Suprapubic skin (tissue), 4 donors: ENCODE measurements at regions not wholly inside any gene's neighbourhood (a gene's known extent, or its start where the extent isn't known, plus 50 kb on each side); places are given as distances from the start of the nearest gene placed in this dataset.
"Not testable (repeated sequence)": the region's sequence is repeated elsewhere in the genome, so short reads cannot be mapped to it uniquely, and the experiment has no call there.

Experiments used
- DNase-seq, 2 donors: peaks; one replicate each; pipeline ENCODE4 v3.0.0-alpha.2; 2019; ENCODE audit warnings: low spot score in 2 of 2
- H3K27ac ChIP-seq: fragments of 200-600 bp; sonication (generic); one replicate; pipeline ENCODE4 v1.5.1; 2019
- H3K27me3 ChIP-seq: fragments of 200-600 bp; sonication (generic); one replicate; pipeline ENCODE4 v1.5.1; 2019
- H3K36me3 ChIP-seq: fragments of 200-600 bp; sonication (generic); one replicate; pipeline ENCODE4 v1.5.1; 2019
- H3K4me1 ChIP-seq: fragments of 200-600 bp; sonication (generic); one replicate; pipeline ENCODE4 v1.5.1; 2019
- H3K4me3 ChIP-seq: fragments of 200-600 bp; sonication (generic); one replicate; pipeline ENCODE4 v1.5.1; 2019; ENCODE audit warnings: mild to moderate bottlenecking
- H3K9me3 ChIP-seq: fragments of 200-600 bp; sonication (generic); one replicate; pipeline ENCODE4 v1.5.1; 2019
- EP300 ChIP-seq: sonication (generic); formaldehyde crosslinking; IDR thresholded peaks from one replicate; pipeline ENCODE4 v1.6.1; 2017; ENCODE audit warnings: antibody characterized with exemption
- POLR2A ChIP-seq, 2 donors: fragments of 450-650 bp; IDR thresholded peaks; one replicate each; pipeline ENCODE4 v1.6.1; 2017; ENCODE audit warnings: antibody characterized with exemption in 2 of 2, mild to moderate bottlenecking in 2 of 2, moderate library complexity in 2 of 2
- POLR2AphosphoS5 ChIP-seq, 3 donors: sonication (generic); formaldehyde crosslinking; IDR thresholded peaks; one replicate each; pipeline ENCODE4 v1.6.1; 2017; ENCODE audit warnings: antibody characterized with exemption in 3 of 3
- WGBS: methylation state at CpG from one replicate; pipeline ENCODE4 v1.1.5; 2018; 5-methylcytosine and 5-hydroxymethylcytosine counted together
- TF ChIP-seq, protein P1 (sequence below), 2 donors: fragments of 200-600 bp in 1 of 2; fragments of 450-650 bp in 1 of 2; sonication (generic) in 1 of 2; IDR thresholded peaks; one replicate each; pipeline ENCODE4 v1.5.1; 2016 to 2019; ENCODE audit warnings: antibody characterized with exemption in 2 of 2, mild to moderate bottlenecking in 1 of 2, moderate library complexity in 1 of 2

DNA sequence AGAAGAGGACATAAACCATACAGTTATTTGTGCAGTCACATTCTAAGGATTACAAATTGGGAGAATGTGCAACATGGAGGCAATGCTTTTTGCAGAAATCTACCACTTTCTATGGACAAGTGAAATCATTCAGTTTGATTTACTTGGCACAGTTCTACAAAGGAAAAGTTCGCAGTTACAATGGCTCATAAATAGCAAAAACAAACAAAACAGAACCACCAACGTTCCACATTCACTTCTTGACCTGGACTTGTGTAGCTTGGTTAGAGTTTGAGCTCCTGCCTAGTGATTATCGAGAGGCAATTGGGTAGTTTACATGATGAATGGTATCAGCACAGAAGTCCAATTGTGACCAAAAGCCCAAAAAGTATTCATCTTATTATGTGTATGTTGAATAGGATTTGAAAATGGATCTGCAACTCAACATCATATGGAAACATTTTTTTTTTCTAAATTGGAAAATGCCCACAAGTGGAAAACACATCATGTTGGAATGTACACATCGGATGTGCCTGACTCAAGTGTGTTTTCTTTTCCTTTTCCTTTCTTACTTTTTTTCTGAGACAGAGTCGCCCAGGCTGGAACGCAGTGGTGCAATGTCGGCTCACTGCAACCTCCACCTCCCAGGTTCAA lies 123.8 kb downstream of the LUZP4 start:
- Histone ChIP-seq H3K9me3 (no peaks in the 10 kb centered on the region), H3K27me3 (no peaks in the 10 kb centered on the region), H3K4me1 (no peaks in the 10 kb centered on the region), H3K36me3 (no peaks in the 10 kb centered on the region), H3K27ac (no peak overlapping the region), H3K4me3 (no peak overlapping the region)
- 73% methylated on average over 7 of the region's 7 CpGs for WGBS
- no peak for DNase-seq
- TF ChIP-seq POLR2A (IDR thresholded peaks at IDR 0.05) (no peak), EP300 (no peak), POLR2AphosphoS5 (IDR thresholded peaks at IDR 0.05) (no peak)
- TF ChIP-seq, protein P1, sequence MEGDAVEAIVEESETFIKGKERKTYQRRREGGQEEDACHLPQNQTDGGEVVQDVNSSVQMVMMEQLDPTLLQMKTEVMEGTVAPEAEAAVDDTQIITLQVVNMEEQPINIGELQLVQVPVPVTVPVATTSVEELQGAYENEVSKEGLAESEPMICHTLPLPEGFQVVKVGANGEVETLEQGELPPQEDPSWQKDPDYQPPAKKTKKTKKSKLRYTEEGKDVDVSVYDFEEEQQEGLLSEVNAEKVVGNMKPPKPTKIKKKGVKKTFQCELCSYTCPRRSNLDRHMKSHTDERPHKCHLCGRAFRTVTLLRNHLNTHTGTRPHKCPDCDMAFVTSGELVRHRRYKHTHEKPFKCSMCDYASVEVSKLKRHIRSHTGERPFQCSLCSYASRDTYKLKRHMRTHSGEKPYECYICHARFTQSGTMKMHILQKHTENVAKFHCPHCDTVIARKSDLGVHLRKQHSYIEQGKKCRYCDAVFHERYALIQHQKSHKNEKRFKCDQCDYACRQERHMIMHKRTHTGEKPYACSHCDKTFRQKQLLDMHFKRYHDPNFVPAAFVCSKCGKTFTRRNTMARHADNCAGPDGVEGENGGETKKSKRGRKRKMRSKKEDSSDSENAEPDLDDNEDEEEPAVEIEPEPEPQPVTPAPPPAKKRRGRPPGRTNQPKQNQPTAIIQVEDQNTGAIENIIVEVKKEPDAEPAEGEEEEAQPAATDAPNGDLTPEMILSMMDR (IDR thresholded peaks at IDR 0.05) = no peak

DNA sequence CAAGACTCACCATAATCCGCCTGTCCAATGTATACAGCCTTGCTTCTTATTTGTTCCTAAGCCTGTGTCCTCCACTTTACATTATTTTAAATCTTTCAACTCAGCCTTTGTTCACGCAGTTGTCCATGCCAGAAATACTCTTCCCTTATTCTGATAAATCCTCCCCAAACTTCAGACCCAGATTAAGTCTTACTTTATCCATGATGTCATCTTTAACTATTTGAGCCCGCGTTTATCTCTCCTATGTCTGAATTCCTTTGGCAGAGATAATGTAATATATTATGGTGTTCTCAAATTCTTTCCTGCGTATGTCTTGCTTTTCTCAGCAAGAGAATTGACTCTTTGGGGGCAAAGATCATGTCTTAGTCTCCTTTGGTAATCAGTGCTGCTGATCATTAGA lies 129.6 kb downstream of the LUZP4 start:
- Histone ChIP-seq H3K27me3 (no peaks in the 10 kb centered on the region), H3K36me3 (no peaks in the 10 kb centered on the region), H3K4me3 (no peak overlapping the region), H3K4me1 (no peaks in the 10 kb centered on the region), H3K27ac (no peak overlapping the region), H3K9me3 (no peaks in the 10 kb centered on the region)
- 69% methylated on average over 5 of the region's 5 CpGs for WGBS
- TF ChIP-seq EP300 (no peak), POLR2A (IDR thresholded peaks at IDR 0.05) (no peak), POLR2AphosphoS5 (IDR thresholded peaks at IDR 0.05) (no peak)
- TF ChIP-seq, protein P1 (IDR thresholded peaks at IDR 0.05) = no peak
- DNase-seq = no peak

DNA sequence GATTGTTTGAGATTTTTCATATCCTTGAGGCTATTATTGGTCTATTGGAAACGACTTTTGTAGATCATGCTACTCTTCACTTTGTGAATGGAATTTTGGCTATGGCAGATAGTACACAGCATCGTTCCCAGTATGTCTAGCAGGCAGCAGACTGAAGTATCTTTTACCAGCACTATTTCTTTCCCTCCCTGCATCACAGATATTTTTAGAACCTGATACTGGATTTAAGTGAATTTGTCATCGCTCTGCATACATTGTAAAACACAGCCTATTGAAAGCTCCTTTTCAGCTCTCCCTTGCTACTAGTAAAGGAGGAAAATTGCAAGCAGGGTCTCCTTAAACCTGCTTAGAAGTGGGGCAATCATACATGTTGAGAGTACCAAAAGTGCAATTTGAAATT lies 133.6 kb downstream of the LUZP4 start:
- DNase-seq = no peak
- Histone ChIP-seq H3K27me3 (no peaks in the 10 kb centered on the region), H3K4me3 (no peak overlapping the region), H3K9me3 (no peaks in the 10 kb centered on the region), H3K27ac (no peak overlapping the region), H3K4me1 (no peaks in the 10 kb centered on the region), H3K36me3 (no peaks in the 10 kb centered on the region)
- 56% methylated on average over 3 of the region's 3 CpGs for WGBS
- TF ChIP-seq, protein P1 (IDR thresholded peaks at IDR 0.05) = no peak

DNA sequence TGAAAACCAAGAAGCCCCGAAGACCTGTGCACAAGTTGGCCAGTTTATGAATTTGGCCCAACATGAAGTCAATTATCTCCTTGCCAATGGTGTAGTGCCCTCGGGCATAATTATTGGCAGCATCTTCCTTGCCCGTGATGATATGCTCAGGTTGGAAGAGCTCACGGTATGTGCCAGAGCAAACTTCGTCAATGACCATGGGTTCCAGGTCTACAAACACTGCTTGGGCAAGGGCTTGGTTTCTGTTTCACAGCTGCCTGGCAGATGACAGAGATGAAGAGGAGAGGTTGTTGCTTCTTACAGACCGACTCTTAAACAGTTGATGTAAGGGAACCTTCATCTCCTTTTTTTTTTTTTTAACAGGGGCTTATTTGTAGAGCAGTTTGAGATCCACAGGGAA lies 135.6 kb upstream of the PLS3 start:
- Histone ChIP-seq H3K36me3 (no peaks in the 10 kb centered on the region), H3K4me1 (no peaks in the 10 kb centered on the region), H3K27me3 (no peaks in the 10 kb centered on the region), H3K4me3 (no peak overlapping the region), H3K27ac (no peak overlapping the region), H3K9me3 (no peaks in the 10 kb centered on the region)
- 62% methylated on average over 5 of the region's 6 CpGs for WGBS
- TF ChIP-seq POLR2A (IDR thresholded peaks at IDR 0.05) (no peak), EP300 (no peak), POLR2AphosphoS5 (IDR thresholded peaks at IDR 0.05) (no peak)
- TF ChIP-seq, protein P1 (IDR thresholded peaks at IDR 0.05) = no peak
- DNase-seq = no peak

DNA sequence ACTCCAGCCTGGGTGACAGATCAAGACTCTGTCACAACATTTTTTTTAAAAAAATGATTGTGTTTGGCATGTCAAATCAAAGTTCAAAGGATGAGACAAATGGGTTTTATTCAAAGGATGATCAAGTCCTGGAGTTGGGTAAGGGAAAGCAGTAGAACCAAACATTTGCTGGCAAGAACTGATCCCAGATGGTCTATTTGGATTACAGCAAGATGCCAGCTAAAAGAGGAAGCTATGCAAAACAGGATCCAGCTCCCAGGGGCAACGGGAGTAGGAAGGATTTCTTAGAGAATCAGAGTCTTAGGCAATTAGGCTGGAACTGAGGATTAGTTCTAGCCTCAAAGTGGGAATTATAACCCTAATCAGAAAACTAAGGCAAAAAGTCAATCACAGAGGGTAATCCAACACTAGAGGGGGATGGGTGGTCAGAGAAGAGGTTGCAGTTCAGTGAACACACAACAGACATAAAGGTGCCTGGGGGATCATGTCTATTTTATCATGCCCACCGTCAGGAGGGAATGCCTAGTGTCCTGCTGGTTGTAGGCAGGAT lies 133.0 kb upstream of the PLS3 start:
- H3K4me1 ChIP-seq = no peaks in the 10 kb centered on the region
- no peak for DNase-seq
- no peaks in the 10 kb centered on the region for H3K27me3 ChIP-seq
- no peaks in the 10 kb centered on the region for H3K36me3 ChIP-seq
- H3K4me3 ChIP-seq = no peak overlapping the region
- TF ChIP-seq POLR2AphosphoS5 (IDR thresholded peaks at IDR 0.05) (no peak), EP300 (no peak), POLR2A (IDR thresholded peaks at IDR 0.05) (no peak)
- TF ChIP-seq, protein P1 (IDR thresholded peaks at IDR 0.05) = no peak
- no peak overlapping the region for H3K27ac ChIP-seq
- no peaks in the 10 kb centered on the region for H3K9me3 ChIP-seq
- 45% methylated on average over 2 of the region's 2 CpGs for WGBS

DNA sequence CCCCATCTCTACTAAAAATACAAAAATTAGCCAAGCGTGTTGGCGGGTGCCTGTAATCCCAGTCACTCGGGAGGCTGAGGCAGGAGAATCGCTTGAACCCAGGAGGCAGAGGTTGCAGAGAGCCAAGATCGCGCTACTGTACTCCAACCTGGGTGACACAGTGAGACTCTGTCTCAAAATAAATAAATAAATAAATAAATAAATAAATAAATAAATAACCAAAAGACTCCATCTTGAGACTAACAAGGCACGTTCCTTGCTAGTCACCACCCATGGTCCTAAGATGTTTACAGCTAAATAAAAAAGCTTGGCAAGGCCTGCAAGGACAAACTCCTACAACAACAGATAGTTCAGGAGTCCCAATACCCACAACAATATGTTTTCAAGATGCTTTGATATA lies 126.1 kb upstream of the PLS3 start:
- not testable (repeated sequence) for H3K36me3 ChIP-seq, H3K9me3 ChIP-seq, H3K4me3 ChIP-seq, H3K27me3 ChIP-seq, DNase-seq, H3K4me1 ChIP-seq, H3K27ac ChIP-seq
- 89% methylated on average over 7 of the region's 7 CpGs for WGBS
